GM12878 (cell line): ENCODE measurements at regions not wholly inside any gene's neighbourhood (a gene's known extent, or its start where the extent isn't known, plus 50 kb on each side); places are given as distances from the start of the nearest gene placed in this dataset.

Experiments
- ATAC-seq: fragments of 200-7000 bp; cut with Tn5 transposase; 3 replicates; pipeline ENCODE4 v1.9.1; 2020; ENCODE audit warnings: mild to moderate bottlenecking, moderate library complexity
- BruUV-seq: library from RNA; stranded (reverse); fragments of 400-500 nt; replicated peaks from 2 replicates; lab custom pipeline; 2021; lab: Mats Ljungman, UMichigan
- CTCF ChIA-PET: fragments of 300-600 bp; sonication (Branson Sonifier 250); formaldehyde crosslinking; extraction: SDS; loops from one replicate; lab custom pipeline; 2021; ENCODE audit warnings: inconsistent platforms; lab: Yijun Ruan, JAX
- POLR2A ChIA-PET: fragments of 350-600 bp; formaldehyde crosslinking; extraction: SDS; loops from one replicate; lab custom pipeline; 2021; ENCODE audit warnings: inconsistent platforms; lab: Charles Lee
- RAD21 ChIA-PET: fragments of 300-600 bp; sonication (Branson Sonifier 250); formaldehyde crosslinking; loops from one replicate; lab custom pipeline; 2023; ENCODE audit warnings: antibody characterized with exemption; ENCODE audit not compliant: unreplicated experiment; lab: Charles Lee
- SMC1A ChIA-PET: fragments of 300-600 bp; sonication (Branson Sonifier 250); formaldehyde crosslinking; loops from one replicate; lab custom pipeline; 2023; ENCODE audit not compliant: unreplicated experiment, uncharacterized antibody; lab: Charles Lee
- DNase-seq: peaks from one replicate; pipeline ENCODE4 v3.0.0-alpha.2; 2011; ENCODE audit warnings: low read depth, low spot score
- FAIRE-seq: peaks from 3 replicates; lab custom pipeline; 2011; peaks lifted over from hg19 to GRCh38; lab: Jason Lieb, UNC
- H2AFZ ChIP-seq: 2 replicates; pipeline ENCODE4 v1.6.0; 2011; ENCODE audit warnings: low read depth, low read length, control low read depth; ENCODE audit not compliant: control insufficient read depth
- H3K27ac ChIP-seq: 2 replicates; pipeline ENCODE4 v1.5.1; 2011; ENCODE audit warnings: control low read depth; ENCODE audit not compliant: control insufficient read depth, insufficient read depth
- H3K27me3 ChIP-seq, 2 experiments: replicated peaks in 1 of 2; 2 replicates each; pipeline versions ENCODE4 v1.6.0 to v1.6.1; 2011; ENCODE audit warnings: low read length in 1 of 2; ENCODE audit not compliant: control insufficient read depth in 2 of 2, insufficient read depth in 2 of 2
- H3K36me3 ChIP-seq, 2 experiments: 2 replicates each; pipeline ENCODE4 v1.5.1; 2011; ENCODE audit warnings: low read length in 1 of 2; ENCODE audit not compliant: control insufficient read depth in 2 of 2, insufficient read depth in 2 of 2
- H3K4me1 ChIP-seq: 2 replicates; pipeline ENCODE4 v1.6.1; 2011; ENCODE audit warnings: mild to moderate bottlenecking, low read length, moderate library complexity, mixed read lengths; ENCODE audit not compliant: control insufficient read depth, insufficient read depth
- H3K4me2 ChIP-seq: 2 replicates; pipeline ENCODE4 v1.6.0; 2011; ENCODE audit warnings: control low read depth; ENCODE audit not compliant: control insufficient read depth, insufficient read depth
- H3K4me3 ChIP-seq: fragments of 200-600 bp; sonication (generic); 2 replicates; pipeline ENCODE4 v1.5.1; 2016
- H3K79me2 ChIP-seq: 2 replicates; pipeline ENCODE4 v1.6.0; 2011; ENCODE audit warnings: low read length; ENCODE audit not compliant: control insufficient read depth, insufficient read depth
- H3K9ac ChIP-seq: 2 replicates; pipeline ENCODE4 v1.8.0; 2011; ENCODE audit warnings: low read length, control low read depth, mixed read lengths; ENCODE audit not compliant: control insufficient read depth, insufficient read depth
- H3K9me3 ChIP-seq: replicated peaks from 3 replicates; pipeline ENCODE4 v1.5.1; 2011; ENCODE audit warnings: mild to moderate bottlenecking, low read length; ENCODE audit not compliant: control insufficient read depth, insufficient read depth
- H4K20me1 ChIP-seq: 2 replicates; pipeline ENCODE4 v1.6.0; 2011; ENCODE audit not compliant: control insufficient read depth, insufficient read depth
- CBX5 ChIP-seq: sonication (generic); IDR thresholded peaks from 2 replicates; pipeline ENCODE4 v1.6.1; 2016; ENCODE audit warnings: low read depth, moderate library complexity, mild to moderate bottlenecking, inconsistent platforms
- CUX1 ChIP-seq: IDR thresholded peaks from 2 replicates; pipeline ENCODE4 v1.6.1; 2012; ENCODE audit warnings: improper control_type of control experiment, low read depth, low read length; ENCODE audit not compliant: insufficient replicate concordance
- GABPA ChIP-seq: IDR thresholded peaks from 2 replicates; pipeline ENCODE4 v1.6.1; 2014; ENCODE audit warnings: antibody characterized with exemption, low read depth, mild to moderate bottlenecking, inconsistent platforms
- HDGF ChIP-seq: fragments of 450-650 bp; IDR thresholded peaks from 2 replicates; pipeline ENCODE4 v1.6.1; 2016; ENCODE audit warnings: antibody characterized with exemption
- IRF4 ChIP-seq: IDR thresholded peaks from 2 replicates; pipeline ENCODE4 v1.6.1; 2011; ENCODE audit warnings: low read depth, low read length
- KDM1A ChIP-seq: fragments of 200-600 bp; sonication (generic); IDR thresholded peaks from 2 replicates; pipeline ENCODE4 v1.6.1; 2016; ENCODE audit warnings: borderline replicate concordance
- MYC ChIP-seq: IDR thresholded peaks from 2 replicates; pipeline ENCODE4 v1.6.1; 2011; ENCODE audit warnings: mild to moderate bottlenecking, low read length, moderate library complexity, inconsistent platforms; ENCODE audit not compliant: insufficient read depth, insufficient replicate concordance, insufficient read length, severe bottlenecking
- PBX3 ChIP-seq: IDR thresholded peaks from 2 replicates; pipeline ENCODE4 v1.6.1; 2011; ENCODE audit warnings: mild to moderate bottlenecking, low read depth, low read length, moderate library complexity; ENCODE audit not compliant: insufficient replicate concordance
- POU2F2 ChIP-seq: IDR thresholded peaks from 3 replicates; pipeline ENCODE4 v1.6.1; 2011; ENCODE audit warnings: low read depth, mild to moderate bottlenecking, low read length, borderline replicate concordance
- SMAD5 ChIP-seq: IDR thresholded peaks from 2 replicates; pipeline ENCODE4 v1.6.1; 2016; ENCODE audit warnings: antibody characterized with exemption, low read depth
- SREBF1 ChIP-seq: IDR thresholded peaks from 2 replicates; pipeline ENCODE4 v1.6.1; 2012; ENCODE audit warnings: mild to moderate bottlenecking, low read length
- TCF3 ChIP-seq: IDR thresholded peaks from 2 replicates; pipeline ENCODE4 v1.6.1; 2012; ENCODE audit warnings: low read depth, mild to moderate bottlenecking, low read length, borderline replicate concordance; ENCODE audit not compliant: insufficient read depth
- TCF7 ChIP-seq: IDR thresholded peaks from 2 replicates; pipeline ENCODE4 v1.6.1; 2014; ENCODE audit warnings: antibody characterized with exemption, borderline replicate concordance
- ZBTB4 ChIP-seq: fragments of 450-650 bp; formaldehyde crosslinking; IDR thresholded peaks from 2 replicates; pipeline ENCODE4 v1.4.0; 2022; ENCODE audit warnings: mild to moderate bottlenecking, moderate library complexity
- ZNF274 ChIP-seq: IDR thresholded peaks from one replicate; pipeline ENCODE4 v1.8.0; 2011; ENCODE audit not compliant: insufficient read length, insufficient read depth
- WGBS: methylation state at CpG from one replicate; pipeline ENCODE4 v1.1.6; 2016; ENCODE audit warnings: low lambda C conversion rate; ENCODE audit not compliant: insufficient replicate concordance, insufficient coverage; ENCODE audit errors: missing lambda C conversion rate; 5-methylcytosine and 5-hydroxymethylcytosine counted together
- in situ Hi-C: fragments of 300-500 bp; cut with MboI; formaldehyde crosslinking; loops from 9 replicates; pipeline ENCODE4 v1.14.3; 2018; ENCODE audit warnings: mixed read lengths
- intact Hi-C: fragments of 100-400 bp; cut with micrococcal nuclease; formaldehyde crosslinking; loops from one replicate; pipeline ENCODE4 v1.14.2; 2022; ENCODE audit not compliant: unreplicated experiment

GRCh38 chr10:106320876-106321275 lies 843.6 kb downstream of the SORCS1 start:
- no peaks in the 10 kb centered on the region for H3K4me1 ChIP-seq
- H4K20me1 ChIP-seq, result no peaks in the 10 kb centered on the region
- POLR2A ChIA-PET, result no interaction called here
- no peak for DNase-seq
- in situ Hi-C loops, result no loop called here
- H3K4me2 ChIP-seq, result no peak overlapping the region
- no peak overlapping the region for H2AFZ ChIP-seq
- H3K36me3 ChIP-seq, result no peaks in the 10 kb centered on the region
- H3K27me3 ChIP-seq, result no peaks in the 10 kb centered on the region
- intact Hi-C loops, result no loop called here
- H3K9ac ChIP-seq, result no peak overlapping the region
- no peaks in the 10 kb centered on the region for H3K79me2 ChIP-seq
- SMC1A ChIA-PET, result interaction anchor here (1.9 kb wide), 1 partner anchor 9 kb away, joined by 6 read pairs; no protein-coding TSS in a partner anchor
- 4% methylated on average over 3 of the region's 3 CpGs for WGBS
- RAD21 ChIA-PET, result no interaction called here
- BruUV-seq, result no TSS peak
- FAIRE-seq, result no peak
- no peak overlapping the region for H3K27ac ChIP-seq
- no peak overlapping the region for H3K4me3 ChIP-seq
- no peaks in the 10 kb centered on the region; the same call in 2 of the 3 replicates for H3K9me3 ChIP-seq
- CTCF ChIA-PET, result no interaction called here
- no peak for ATAC-seq
- TF ChIP-seq ZBTB4 (CRISPR knock-in tag), result no peak
- TF ChIP-seq TCF3, result no peak
- TF ChIP-seq CBX5, result no peak
- no peak for TF ChIP-seq KDM1A
- TF ChIP-seq IRF4, result no peak
- no peak for TF ChIP-seq MYC
- TF ChIP-seq ZNF274, result no peak
- TF ChIP-seq GABPA, result no peak
- no peak for TF ChIP-seq SMAD5
- TF ChIP-seq SREBF1, result no peak
- TF ChIP-seq CUX1, result no peak
- TF ChIP-seq PBX3, result no peak
- TF ChIP-seq HDGF, result no peak
- TF ChIP-seq TCF7, result no peak
- TF ChIP-seq POU2F2, result no peak
